SH-SY5Y (cell line): ENCODE measurements at regions not wholly inside any gene's neighbourhood (a gene's known extent, or its start where the extent isn't known, plus 50 kb on each side); places are given as distances from the start of the nearest gene placed in this dataset.

Experiments
- GATA2 ChIP-seq: IDR thresholded peaks from 2 replicates; pipeline ENCODE4 v1.6.1; 2011; ENCODE audit warnings: mild to moderate bottlenecking, low read depth, low read length
- GATA3 ChIP-seq: IDR thresholded peaks from 2 replicates; pipeline ENCODE4 v1.6.1; 2011; ENCODE audit warnings: low read depth, mild to moderate bottlenecking, low read length, moderate library complexity

GRCh38 chr16:82404586-82405315 is 222.0 kb upstream of the CDH13 start:
- no peak for TF ChIP-seq GATA2
- no peak for TF ChIP-seq GATA3

GRCh38 chr16:82402665-82403218 is 224.0 kb upstream of the CDH13 start:
- TF ChIP-seq GATA2 = no peak
- no peak for TF ChIP-seq GATA3

GRCh38 chr16:82400046-82400445 is 226.7 kb upstream of the CDH13 start:
- no peak for TF ChIP-seq GATA3
- no peak for TF ChIP-seq GATA2

GRCh38 chr16:82396509-82396908 is 226.5 kb upstream of the MPHOSPH6 start:
- TF ChIP-seq GATA2 (no peak), GATA3 (no peak)

GRCh38 chr16:82395212-82395611 is 225.2 kb upstream of the MPHOSPH6 start:
- no peak for TF ChIP-seq GATA2
- TF ChIP-seq GATA3 = no peak

- TF ChIP-seq GATA3 (no peak), GATA2 (no peak)
These were observed 221.7 kb upstream of the MPHOSPH6 start for GRCh38 chr16:82391690-82392089.

GRCh38 chr16:82389956-82390650 is 220.1 kb upstream of the MPHOSPH6 start:
- TF ChIP-seq GATA2 (no peak), GATA3 (no peak)

- no peak for TF ChIP-seq GATA3
- no peak for TF ChIP-seq GATA2
These were observed 216.7 kb upstream of the MPHOSPH6 start for GRCh38 chr16:82386761-82387160.

- TF ChIP-seq GATA2 (peak; percentile 78), GATA3 (peak; percentile 59)
These were observed 214.9 kb upstream of the MPHOSPH6 start for GRCh38 chr16:82384949-82385348.

- TF ChIP-seq GATA2 = no peak
- TF ChIP-seq GATA3 = no peak
These were observed 214.0 kb upstream of the MPHOSPH6 start for GRCh38 chr16:82384017-82384416.

GRCh38 chr16:82382521-82382920 is 212.5 kb upstream of the MPHOSPH6 start:
- no peak for TF ChIP-seq GATA3
- TF ChIP-seq GATA2 = no peak

GRCh38 chr16:82379551-82379950 is 209.5 kb upstream of the MPHOSPH6 start:
- no peak for TF ChIP-seq GATA3
- no peak for TF ChIP-seq GATA2

GRCh38 chr16:82373976-82374375 is 204.0 kb upstream of the MPHOSPH6 start:
- TF ChIP-seq GATA3 (no peak), GATA2 (no peak)

GRCh38 chr16:82370282-82370681 is 200.3 kb upstream of the MPHOSPH6 start:
- no peak for TF ChIP-seq GATA2
- no peak for TF ChIP-seq GATA3

- TF ChIP-seq GATA3 = no peak
- TF ChIP-seq GATA2 = no peak
These were observed 198.0 kb upstream of the MPHOSPH6 start for GRCh38 chr16:82368041-82368440.

- TF ChIP-seq GATA3 (no peak), GATA2 (no peak)
These were observed 196.4 kb upstream of the MPHOSPH6 start for GRCh38 chr16:82366462-82366861.
